ENCODE measurements at regions not wholly inside any gene's neighbourhood (a gene's known extent, or its start where the extent isn't known, plus 50 kb on each side); places are given as distances from the start of the nearest gene placed in this dataset.

DNA sequence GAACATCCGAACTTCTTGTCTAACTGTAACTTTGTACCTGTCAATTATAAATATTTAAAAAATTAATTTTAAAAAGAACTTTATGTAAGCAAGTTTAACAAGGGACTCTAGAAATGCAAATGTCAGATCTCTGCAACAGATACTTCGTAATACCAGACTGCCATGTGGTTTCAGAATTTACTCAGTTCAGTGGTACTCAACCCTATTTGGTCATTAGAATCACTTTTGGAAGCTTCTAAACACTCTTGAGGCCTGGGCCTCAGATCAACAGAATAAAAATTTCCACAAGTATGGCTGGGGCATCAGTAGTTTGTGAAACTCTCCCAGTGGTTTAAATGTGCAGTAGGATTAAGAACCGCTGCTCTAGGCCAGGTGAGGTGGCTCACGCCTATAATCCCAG, 139.5 kb upstream of the SMYD2 start:
- TF ChIP-seq, protein P1, sequence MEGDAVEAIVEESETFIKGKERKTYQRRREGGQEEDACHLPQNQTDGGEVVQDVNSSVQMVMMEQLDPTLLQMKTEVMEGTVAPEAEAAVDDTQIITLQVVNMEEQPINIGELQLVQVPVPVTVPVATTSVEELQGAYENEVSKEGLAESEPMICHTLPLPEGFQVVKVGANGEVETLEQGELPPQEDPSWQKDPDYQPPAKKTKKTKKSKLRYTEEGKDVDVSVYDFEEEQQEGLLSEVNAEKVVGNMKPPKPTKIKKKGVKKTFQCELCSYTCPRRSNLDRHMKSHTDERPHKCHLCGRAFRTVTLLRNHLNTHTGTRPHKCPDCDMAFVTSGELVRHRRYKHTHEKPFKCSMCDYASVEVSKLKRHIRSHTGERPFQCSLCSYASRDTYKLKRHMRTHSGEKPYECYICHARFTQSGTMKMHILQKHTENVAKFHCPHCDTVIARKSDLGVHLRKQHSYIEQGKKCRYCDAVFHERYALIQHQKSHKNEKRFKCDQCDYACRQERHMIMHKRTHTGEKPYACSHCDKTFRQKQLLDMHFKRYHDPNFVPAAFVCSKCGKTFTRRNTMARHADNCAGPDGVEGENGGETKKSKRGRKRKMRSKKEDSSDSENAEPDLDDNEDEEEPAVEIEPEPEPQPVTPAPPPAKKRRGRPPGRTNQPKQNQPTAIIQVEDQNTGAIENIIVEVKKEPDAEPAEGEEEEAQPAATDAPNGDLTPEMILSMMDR (IDR thresholded peaks at IDR 0.05) = no peak
- TF ChIP-seq POLR2A (IDR thresholded peaks at IDR 0.05) = no peak
- TF ChIP-seq POLR2AphosphoS5 (IDR thresholded peaks at IDR 0.05) = no peak
- TF ChIP-seq EP300 (IDR thresholded peaks at IDR 0.05) = no peak

All from sigmoid colon (tissue), 4 donors.